ENCODE measurements at regions not wholly inside any gene's neighbourhood (a gene's known extent, or its start where the extent isn't known, plus 50 kb on each side); places are given as distances from the start of the nearest gene placed in this dataset.
"Not testable (repeated sequence)": the region's sequence is repeated elsewhere in the genome, so short reads cannot be mapped to it uniquely, and the experiment has no call there.

DNA sequence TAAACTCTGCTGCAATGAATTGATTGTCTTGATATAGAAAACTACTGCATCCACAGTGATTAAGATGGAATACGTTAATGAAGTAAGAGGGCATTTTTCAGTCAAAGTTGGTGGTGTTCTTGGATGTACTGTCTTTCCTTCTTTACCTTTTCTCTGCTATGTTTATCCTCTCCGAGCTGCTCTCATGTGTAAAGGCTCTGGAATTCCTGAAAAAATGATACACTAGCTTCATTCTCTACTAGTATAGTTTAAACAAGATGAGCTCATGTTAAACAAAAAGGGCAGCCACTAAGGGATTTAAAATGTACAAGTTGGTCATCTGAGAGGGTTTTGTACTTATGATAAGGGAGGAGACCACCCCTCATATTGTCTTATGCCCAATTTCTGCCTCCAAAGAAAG lies 504.6 kb upstream of the NECTIN3 start:
- no peak for FAIRE-seq

- FAIRE-seq = no peak
Measured at GRCh38 chr3:110568246-110568645, 503.4 kb upstream of the NECTIN3 start.

DNA sequence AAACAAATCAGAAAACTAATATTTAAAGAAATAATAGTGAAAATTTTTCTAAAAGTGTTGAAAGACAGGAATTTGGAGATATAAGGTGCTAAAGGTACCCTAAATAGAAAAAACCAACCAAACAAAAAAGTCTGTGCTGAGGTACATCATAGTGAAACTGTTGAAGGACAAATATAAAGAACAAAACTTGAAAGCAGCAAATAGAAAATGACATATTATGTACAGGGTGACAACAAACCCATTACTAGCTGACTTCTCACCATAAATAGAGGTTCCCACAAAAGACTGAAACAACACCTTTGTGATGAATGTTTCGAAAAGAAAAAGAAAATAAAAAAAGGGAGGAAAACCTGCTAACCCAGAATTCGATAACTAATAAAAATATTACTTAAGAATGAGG lies 502.5 kb upstream of the NECTIN3 start:
- no peak for FAIRE-seq

GRCh38 chr3:110575702-110576101 lies 495.9 kb upstream of the NECTIN3 start:
- no peak for FAIRE-seq

- no peak for FAIRE-seq
Measured at GRCh38 chr3:110576960-110577359, 494.7 kb upstream of the NECTIN3 start.

DNA sequence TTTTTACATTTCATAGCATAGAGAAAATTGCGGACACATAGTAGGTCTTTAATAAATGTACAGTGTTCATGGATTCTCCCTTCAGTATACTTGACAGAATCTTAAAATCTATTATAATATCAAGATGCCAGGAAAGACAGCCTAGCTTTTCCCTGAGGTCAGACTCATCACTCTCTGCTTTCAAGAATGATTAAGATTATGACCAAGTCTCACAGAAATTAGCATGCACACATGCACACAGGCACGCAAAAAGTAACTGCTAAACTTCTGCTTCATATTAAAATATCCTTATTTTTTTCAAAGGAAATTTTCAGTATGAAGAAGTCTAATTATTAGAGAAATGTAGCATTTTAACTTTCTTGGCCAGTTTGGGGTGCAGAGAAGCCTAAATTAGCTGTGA lies 493.8 kb upstream of the NECTIN3 start:
- FAIRE-seq = no peak

DNA sequence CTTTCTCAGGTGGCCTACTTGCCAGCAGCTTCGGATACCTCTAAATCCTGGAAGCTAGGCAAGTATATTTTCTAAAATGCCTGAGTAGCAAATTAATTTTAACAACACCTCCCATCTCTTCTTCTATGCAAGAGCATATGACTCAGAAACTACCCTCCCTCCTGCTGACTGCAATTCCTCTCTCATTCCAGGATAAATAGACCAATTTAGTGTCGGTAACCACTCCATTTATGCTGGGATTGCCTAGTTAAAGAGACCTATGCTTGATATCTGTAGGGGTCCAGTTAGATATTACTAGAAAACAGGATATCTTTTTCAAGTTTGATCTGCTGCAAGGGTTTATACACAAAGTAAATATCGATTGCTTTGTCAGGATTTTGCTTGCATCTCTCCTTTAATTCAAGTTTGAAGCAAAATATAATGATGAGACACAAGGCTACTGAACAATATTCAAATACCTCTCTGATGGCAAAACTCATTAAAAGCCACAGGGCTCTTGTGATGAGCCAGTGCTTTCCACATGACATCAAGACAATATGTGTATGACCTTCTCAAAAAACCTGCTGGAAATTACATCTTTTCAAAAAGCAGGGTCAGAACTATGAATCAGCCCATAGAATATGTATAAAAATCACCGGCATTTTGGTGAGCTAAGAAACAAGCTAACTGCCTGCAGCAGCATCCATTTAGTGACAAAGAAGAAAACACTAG lies 491.6 kb upstream of the NECTIN3 start:
- no peak for FAIRE-seq

DNA sequence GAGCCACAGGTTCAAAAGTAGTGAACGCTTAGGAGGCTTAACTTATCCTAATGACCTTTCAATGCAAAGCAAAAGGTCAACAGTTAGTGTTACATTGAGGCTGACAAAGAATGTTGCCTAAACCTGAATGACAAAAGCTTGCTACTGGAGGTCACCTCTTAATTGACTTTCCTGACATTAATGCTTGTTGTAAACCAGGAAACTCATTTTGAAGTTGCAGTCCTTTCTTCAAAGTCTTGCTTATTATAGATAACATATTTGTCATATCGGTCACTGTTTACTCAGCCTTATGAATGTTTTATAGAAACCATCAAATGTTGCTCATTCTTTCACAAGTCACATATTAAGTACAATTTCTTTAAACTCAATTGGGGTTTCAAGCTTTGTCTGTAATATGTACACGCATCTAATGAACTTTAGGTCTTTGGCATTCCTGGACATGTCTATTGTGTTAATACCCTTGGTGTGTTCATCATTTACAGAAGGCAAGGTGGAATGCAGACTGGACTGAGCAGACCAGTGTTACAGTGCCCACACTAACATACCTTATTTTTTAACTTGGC lies 488.2 kb upstream of the NECTIN3 start:
- FAIRE-seq = no peak

DNA sequence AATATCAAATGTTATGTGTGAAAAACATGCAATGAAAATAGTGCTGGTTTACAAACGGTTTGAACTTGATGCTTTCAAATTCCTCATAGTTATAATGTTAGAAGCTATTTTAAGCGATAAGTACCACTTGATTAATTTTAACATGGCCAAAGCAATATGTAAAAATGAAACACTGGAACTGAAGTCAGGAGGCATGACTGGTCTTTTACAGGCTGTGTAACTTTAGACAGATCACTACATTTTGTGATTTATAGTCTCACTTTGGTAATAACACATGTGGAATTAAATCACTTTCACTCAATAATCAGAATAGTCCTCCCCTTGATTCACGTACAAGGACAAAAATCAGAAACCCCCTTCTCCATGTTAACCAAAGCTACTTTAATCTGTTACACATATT lies 482.7 kb upstream of the NECTIN3 start:
- FAIRE-seq = no peak

DNA sequence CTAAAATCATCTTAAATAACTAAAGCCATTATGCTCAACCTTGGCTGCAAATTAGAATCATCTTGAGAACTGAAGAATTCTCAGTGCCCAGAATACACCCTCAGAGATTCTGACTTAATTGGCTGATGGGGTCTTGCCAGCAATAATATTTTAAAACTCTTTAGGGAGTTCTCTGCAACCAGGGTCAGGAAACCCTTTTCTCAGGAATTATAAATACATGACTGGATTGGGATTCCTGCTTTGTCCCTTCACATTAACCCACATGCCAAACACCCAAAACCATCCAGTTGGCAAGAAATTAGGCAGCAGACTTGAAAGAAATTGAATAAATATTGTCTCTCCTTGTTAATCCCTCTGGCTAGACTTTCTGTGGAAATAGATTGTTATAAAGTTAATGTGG lies 482.3 kb upstream of the NECTIN3 start:
- no peak for FAIRE-seq

- FAIRE-seq = no peak
Measured at GRCh38 chr3:110593749-110594148, 477.9 kb upstream of the NECTIN3 start.

GRCh38 chr3:110598847-110599490 lies 472.6 kb upstream of the NECTIN3 start:
- FAIRE-seq = no peak

- FAIRE-seq = no peak
Measured at GRCh38 chr3:110608566-110608965, 463.1 kb upstream of the NECTIN3 start.

GRCh38 chr3:110612045-110612444 lies 459.6 kb upstream of the NECTIN3 start:
- no peak for FAIRE-seq

GRCh38 chr3:110614186-110614585 lies 457.4 kb upstream of the NECTIN3 start:
- FAIRE-seq = no peak

DNA sequence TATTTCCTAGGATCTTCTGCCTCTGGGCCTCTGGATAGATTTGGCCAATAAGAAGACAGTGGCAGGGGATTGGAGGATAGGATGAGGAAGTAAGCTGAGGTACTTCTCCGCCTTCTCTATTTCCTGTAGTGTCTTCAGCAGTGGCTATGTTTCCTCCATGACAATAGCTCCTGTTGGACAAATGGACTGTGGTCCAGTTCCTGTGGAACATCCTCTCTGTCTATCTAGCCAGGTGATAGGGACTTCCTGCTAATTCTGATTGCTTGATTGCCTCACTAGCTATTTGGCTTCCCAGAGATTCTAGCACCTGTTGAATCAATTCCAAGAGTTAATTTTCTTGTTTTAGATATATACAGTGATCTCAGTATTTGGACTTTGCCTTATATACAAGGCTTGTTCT lies 456.2 kb upstream of the NECTIN3 start:
- no peak for FAIRE-seq

- FAIRE-seq = no peak
Measured at GRCh38 chr3:110618512-110619226, 452.9 kb upstream of the NECTIN3 start.

DNA sequence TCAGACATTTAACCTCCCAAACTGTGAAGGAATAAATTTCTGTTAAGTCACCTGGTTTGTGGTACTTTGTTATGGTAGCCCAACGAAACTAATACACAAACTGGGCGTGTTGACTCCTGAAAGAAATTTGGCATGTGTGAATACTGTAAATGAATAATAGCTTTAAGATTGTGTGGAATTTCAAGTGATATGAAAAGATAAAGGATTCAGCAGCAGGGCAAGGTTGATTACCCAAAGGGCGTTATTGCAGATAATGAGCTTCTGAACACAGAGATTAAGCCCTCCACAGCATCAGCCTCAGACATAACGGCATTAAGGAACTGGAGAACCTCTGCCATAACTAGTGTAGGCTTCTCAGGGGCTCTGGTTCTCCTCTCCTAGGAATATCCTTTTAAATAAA lies 451.5 kb upstream of the NECTIN3 start:
- FAIRE-seq = no peak

GRCh38 chr3:110623571-110623970 lies 448.0 kb upstream of the NECTIN3 start:
- FAIRE-seq = no peak

GRCh38 chr3:110624576-110624975 lies 447.0 kb upstream of the NECTIN3 start:
- no peak for FAIRE-seq

DNA sequence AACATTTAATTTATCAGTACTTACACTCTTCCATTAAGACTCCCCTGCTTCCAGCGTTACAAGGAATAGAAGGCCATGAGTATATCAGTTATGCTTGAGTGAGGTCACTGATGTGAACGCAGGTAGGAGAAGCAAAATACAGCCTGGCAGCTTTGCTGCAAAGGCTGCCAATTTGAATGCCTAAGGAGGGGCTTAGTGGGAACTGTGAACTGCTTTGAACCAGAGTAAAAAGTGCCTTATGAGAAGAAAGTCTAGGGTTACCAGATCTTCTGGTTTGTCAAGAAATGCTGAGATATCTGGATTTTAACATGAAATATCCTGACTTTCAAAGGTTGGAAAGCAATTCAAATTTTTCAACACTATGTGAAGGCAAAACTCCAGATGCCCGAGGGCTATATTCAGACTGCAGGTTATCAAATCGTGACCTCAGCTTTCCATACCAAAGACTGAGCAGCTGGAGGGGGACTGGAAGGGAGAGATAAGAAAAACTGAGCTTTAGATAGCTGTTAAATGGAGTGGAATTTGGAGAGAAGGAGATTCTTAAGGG lies 446.3 kb upstream of the NECTIN3 start:
- FAIRE-seq = no peak

DNA sequence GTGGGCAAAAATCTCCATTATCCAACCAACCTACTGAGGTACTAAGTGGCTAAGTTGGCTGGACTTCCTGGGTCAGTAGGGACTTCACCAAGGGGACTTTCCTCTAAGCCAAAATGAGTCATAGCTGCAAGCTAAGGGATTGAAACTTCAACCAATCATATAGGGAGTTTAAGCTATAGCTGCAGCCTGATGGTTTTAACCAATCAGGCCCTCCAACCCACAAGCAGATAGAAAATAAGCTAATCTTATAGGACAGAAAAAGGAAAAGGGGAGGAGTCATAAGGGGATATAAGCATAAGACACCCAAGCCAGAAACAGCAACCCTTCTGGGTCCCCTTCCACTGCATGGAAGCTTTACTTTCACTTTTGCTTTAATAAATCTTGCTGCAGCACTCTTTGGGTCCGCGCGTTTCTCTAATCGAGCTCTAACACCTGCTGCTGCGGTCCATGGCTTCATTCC lies 444.9 kb upstream of the NECTIN3 start:
- FAIRE-seq = not testable (repeated sequence)

GRCh38 chr3:110628650-110629301 lies 442.8 kb upstream of the NECTIN3 start:
- FAIRE-seq = no peak

Data from G401.6 (cell line).